GM12878 (cell line): ENCODE measurements at regions not wholly inside any gene's neighbourhood (a gene's known extent, or its start where the extent isn't known, plus 50 kb on each side); places are given as distances from the start of the nearest gene placed in this dataset. TPM values are rescaled to one million over a fixed set of nuclear protein-coding genes. Genes with fewer than 3 reads are reported as not detected.

ENCODE experiments used
- microRNA counts: library from miRNA; unstranded; fragments of <30 nt; microRNA quantifications from one replicate; lab custom pipeline; 2016
- small RNA-seq: library from RNA; depleted of rRNA; stranded (forward); fragments of <200 nt; gene quantifications from one replicate; pipeline ENCODE3, GENCODE V24; 2014

MicroRNAs encoded in the stretch of these regions (microRNA counts, 767-probe panel; counts per million panel counts)
- 55.3 counts per million for microRNA hsa-miR-622 (lab: Ali Mortazavi, UCI)

Small RNAs in the stretch of these regions (small RNA-seq; reads per million reads assigned to genes)
- gene AL445647.2 = not detected
- gene BRK1P2 = not detected
- not detected for gene RF00212
- not detected for gene RNA5SP34
- not detected for gene RNU6-75P
